ENCODE measurements at regions not wholly inside any gene's neighbourhood (a gene's known extent, or its start where the extent isn't known, plus 50 kb on each side); places are given as distances from the start of the nearest gene placed in this dataset.

DNA sequence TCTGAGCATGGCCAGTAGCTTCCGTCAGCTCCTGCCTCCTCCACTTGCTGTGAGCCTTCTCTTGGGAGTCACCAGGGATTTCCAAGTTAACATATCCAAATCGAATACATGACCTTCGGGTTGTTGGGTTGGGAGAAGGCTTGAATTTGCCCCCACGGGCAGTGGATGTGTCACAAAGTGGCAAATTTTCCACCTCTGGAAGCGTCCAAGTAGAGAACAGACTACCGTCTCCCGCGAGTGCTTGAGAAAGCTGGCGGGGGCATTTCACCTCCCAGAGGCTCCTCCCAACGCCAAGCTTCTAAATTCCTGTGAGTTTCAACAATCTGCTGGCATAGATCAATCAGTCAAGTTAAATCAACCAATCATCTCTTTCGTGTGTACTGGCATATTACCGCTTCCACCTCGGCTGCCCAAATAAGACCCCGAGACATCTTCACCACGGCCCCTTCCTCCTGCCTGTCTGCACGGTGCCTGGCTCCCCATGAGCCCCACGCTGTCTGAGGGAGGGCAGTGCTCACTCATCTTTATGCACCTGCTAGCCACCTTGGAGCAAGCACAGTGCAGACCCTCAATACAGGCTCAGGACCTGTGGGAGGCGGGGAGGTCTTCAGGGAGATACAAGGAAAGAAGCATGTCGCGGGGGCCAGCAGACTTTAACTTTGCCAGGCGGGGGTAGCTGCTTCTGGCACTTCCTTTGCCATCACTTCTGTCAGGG is 79.1 kb downstream of the MRPL36 start:
- no peak for TF ChIP-seq CTCF (IDR thresholded peaks at IDR 0.05; ENCODE audit: low read length)
- TF ChIP-seq EZH2 (optimal IDR thresholded peaks at IDR 0.05; ENCODE audit: low read depth, low read length), result no peak
- no peak for TF ChIP-seq EZH2phosphoT487 (IDR thresholded peaks at IDR 0.05; ENCODE audit: low read length)
